Fibroblast of lung (primary cell): ENCODE measurements at regions not wholly inside any gene's neighbourhood (a gene's known extent, or its start where the extent isn't known, plus 50 kb on each side); places are given as distances from the start of the nearest gene placed in this dataset.

ENCODE experiments used
- CTCF ChIP-seq, 2 donors: IDR thresholded peaks in 1 of 2; conservative IDR thresholded peaks in 1 of 2; 1 replicate in 1 of 2; 2 replicates in 1 of 2; pipeline ENCODE4 v1.5.1; 2011 to 2012; ENCODE audit warnings: low read length in 2 of 2, control low read depth in 1 of 2, inconsistent platforms in 1 of 2, low read depth in 1 of 2, mild to moderate bottlenecking in 1 of 2
- EZH2 ChIP-seq: IDR thresholded peaks from 2 replicates; pipeline ENCODE4 v1.5.1; 2012; ENCODE audit warnings: low read length, control low read depth, mild to moderate bottlenecking; ENCODE audit errors: missing control alignments

GRCh38 chr5:9716838-9717281, 86.7 kb upstream of the TAS2R1 start:
- TF ChIP-seq EZH2 (no peak), CTCF (conservative IDR thresholded peaks at IDR 0.05 in 1 of 2, IDR thresholded peaks at IDR 0.05 in 1 of 2; ENCODE audit: low read depth in 1 of 2, low read length in 2 of 2) (no peak)
